ENCODE measurements at regions not wholly inside any gene's neighbourhood (a gene's known extent, or its start where the extent isn't known, plus 50 kb on each side); places are given as distances from the start of the nearest gene placed in this dataset.

GRCh38 chr6:90712114-90712513 lies 125.2 kb upstream of the MAP3K7 start:
- Histone ChIP-seq H3K27me3 (no peaks in the 10 kb centered on the region), H3K9me3 (no peaks in the 10 kb centered on the region), H3K36me3 (no peaks in the 10 kb centered on the region), H3K4me3 (no peak overlapping the region)
- no peak for DNase-seq

- no peaks in the 10 kb centered on the region for H3K9me3 ChIP-seq
- no peaks in the 10 kb centered on the region for H3K27me3 ChIP-seq
- H3K4me3 ChIP-seq = no peak overlapping the region
- H3K36me3 ChIP-seq = no peaks in the 10 kb centered on the region
- DNase-seq = no peak
Measured at GRCh38 chr6:90709431-90709996, 122.6 kb upstream of the MAP3K7 start.

GRCh38 chr6:90708206-90708737 lies 121.4 kb upstream of the MAP3K7 start:
- Histone ChIP-seq H3K9me3 (no peaks in the 10 kb centered on the region), H3K4me3 (no peak overlapping the region), H3K36me3 (no peaks in the 10 kb centered on the region), H3K27me3 (no peaks in the 10 kb centered on the region)
- no peak for DNase-seq

- DNase-seq = no peak
- Histone ChIP-seq H3K27me3 (no peaks in the 10 kb centered on the region), H3K4me3 (no peak overlapping the region), H3K36me3 (no peaks in the 10 kb centered on the region), H3K9me3 (no peaks in the 10 kb centered on the region)
Measured at GRCh38 chr6:90707246-90707645, 120.4 kb upstream of the MAP3K7 start.

- no peaks in the 10 kb centered on the region for H3K36me3 ChIP-seq
- no peaks in the 10 kb centered on the region for H3K27me3 ChIP-seq
- no peaks in the 10 kb centered on the region for H3K9me3 ChIP-seq
- H3K4me3 ChIP-seq = no peak overlapping the region
- no peak for DNase-seq
Measured at GRCh38 chr6:90703336-90703735, 116.5 kb upstream of the MAP3K7 start.

- no peaks in the 10 kb centered on the region for H3K36me3 ChIP-seq
- no peaks in the 10 kb centered on the region for H3K9me3 ChIP-seq
- DNase-seq = no peak
- H3K4me3 ChIP-seq = no peak overlapping the region
- no peaks in the 10 kb centered on the region for H3K27me3 ChIP-seq
Measured at GRCh38 chr6:90701926-90702325, 115.1 kb upstream of the MAP3K7 start.

- DNase-seq = peak; percentile 3
- H3K36me3 ChIP-seq = no peaks in the 10 kb centered on the region
- H3K4me3 ChIP-seq = no peak overlapping the region
- H3K27me3 ChIP-seq = no peaks in the 10 kb centered on the region
- H3K9me3 ChIP-seq = no peaks in the 10 kb centered on the region
Measured at GRCh38 chr6:90701146-90701781, 114.4 kb upstream of the MAP3K7 start.

- no peaks in the 10 kb centered on the region for H3K9me3 ChIP-seq
- H3K36me3 ChIP-seq = no peaks in the 10 kb centered on the region
- no peak for DNase-seq
- no peak overlapping the region for H3K4me3 ChIP-seq
- no peaks in the 10 kb centered on the region; the same call in 1 of the 2 replicates for H3K27me3 ChIP-seq
Measured at GRCh38 chr6:90695316-90695715, 108.4 kb upstream of the MAP3K7 start.

GRCh38 chr6:90694802-90695201 lies 107.9 kb upstream of the MAP3K7 start:
- no peak for DNase-seq
- Histone ChIP-seq H3K27me3 (no peaks in the 10 kb centered on the region; the same call in 1 of the 2 replicates), H3K9me3 (no peaks in the 10 kb centered on the region), H3K36me3 (no peaks in the 10 kb centered on the region), H3K4me3 (no peak overlapping the region)

- Histone ChIP-seq H3K9me3 (no peaks in the 10 kb centered on the region), H3K27me3 (no peaks in the 10 kb centered on the region; the same call in 1 of the 2 replicates), H3K36me3 (no peaks in the 10 kb centered on the region), H3K4me3 (no peak overlapping the region)
- DNase-seq = no peak
Measured at GRCh38 chr6:90691823-90692222, 105.0 kb upstream of the MAP3K7 start.

GRCh38 chr6:90689172-90689571 lies 102.3 kb upstream of the MAP3K7 start:
- no peaks in the 10 kb centered on the region for H3K27me3 ChIP-seq
- no peak overlapping the region for H3K4me3 ChIP-seq
- no peak for DNase-seq
- H3K9me3 ChIP-seq = no peaks in the 10 kb centered on the region
- no peaks in the 10 kb centered on the region for H3K36me3 ChIP-seq

- H3K9me3 ChIP-seq = no peaks in the 10 kb centered on the region
- no peaks in the 10 kb centered on the region for H3K36me3 ChIP-seq
- H3K27me3 ChIP-seq = peaks cover 4% of the 10 kb centered on the region; the same call in 1 of the 2 replicates
- H3K4me3 ChIP-seq = no peak overlapping the region
- DNase-seq = no peak
Measured at GRCh38 chr6:90687775-90688380, 101.0 kb upstream of the MAP3K7 start.

GRCh38 chr6:90681863-90682262 lies 95.0 kb upstream of the MAP3K7 start:
- no peaks in the 10 kb centered on the region for H3K9me3 ChIP-seq
- no peak overlapping the region for H3K4me3 ChIP-seq
- peaks cover 4% of the 10 kb centered on the region; the same call in 1 of the 2 replicates for H3K27me3 ChIP-seq
- no peaks in the 10 kb centered on the region for H3K36me3 ChIP-seq
- DNase-seq = no peak

GRCh38 chr6:90678049-90678779 lies 91.3 kb upstream of the MAP3K7 start:
- no peaks in the 10 kb centered on the region for H3K9me3 ChIP-seq
- H3K36me3 ChIP-seq = no peaks in the 10 kb centered on the region
- H3K4me3 ChIP-seq = no peak overlapping the region
- no peaks in the 10 kb centered on the region for H3K27me3 ChIP-seq
- no peak for DNase-seq

- DNase-seq = no peak
- no peaks in the 10 kb centered on the region for H3K36me3 ChIP-seq
- no peaks in the 10 kb centered on the region for H3K27me3 ChIP-seq
- no peaks in the 10 kb centered on the region for H3K9me3 ChIP-seq
- H3K4me3 ChIP-seq = no peak overlapping the region
Measured at GRCh38 chr6:90677440-90677839, 90.6 kb upstream of the MAP3K7 start.

GRCh38 chr6:90676516-90677300 lies 89.8 kb upstream of the MAP3K7 start:
- Histone ChIP-seq H3K4me3 (no peak overlapping the region), H3K9me3 (no peaks in the 10 kb centered on the region), H3K27me3 (no peaks in the 10 kb centered on the region), H3K36me3 (no peaks in the 10 kb centered on the region)
- no peak for DNase-seq

Measured in MG63 (cell line).